DND-41 (cell line): ENCODE measurements at regions not wholly inside any gene's neighbourhood (a gene's known extent, or its start where the extent isn't known, plus 50 kb on each side); places are given as distances from the start of the nearest gene placed in this dataset.
A peak's percentile ranks its signal among the peaks of the same experiment; 100 is the strongest.

Experiments
- ATAC-seq: fragments of 200-7000 bp; cut with Tn5 transposase; 3 replicates; pipeline ENCODE4 v1.9.1; 2021; ENCODE audit warnings: low read depth; ENCODE audit not compliant: insufficient read depth
- DNase-seq: peaks from one replicate; pipeline ENCODE4 v3.0.0-alpha.2; 2020
- H2AFZ ChIP-seq: 2 replicates; pipeline ENCODE4 v1.6.0; 2012; ENCODE audit warnings: low read depth, low read length
- H3K27ac ChIP-seq: 2 replicates; pipeline ENCODE4 v1.5.1; 2012; ENCODE audit warnings: low read length, inconsistent platforms
- H3K27me3 ChIP-seq: fragments of 200-600 bp; sonication (generic); 2 replicates; pipeline ENCODE4 v1.6.0; 2012; ENCODE audit warnings: low read length, mild to moderate bottlenecking, inconsistent platforms; ENCODE audit not compliant: insufficient read depth, poor library complexity
- H3K36me3 ChIP-seq: 2 replicates; pipeline ENCODE4 v1.5.1; 2012; ENCODE audit warnings: low read length, inconsistent platforms; ENCODE audit not compliant: insufficient read depth
- H3K4me1 ChIP-seq: 2 replicates; pipeline ENCODE4 v1.5.1; 2012; ENCODE audit warnings: mild to moderate bottlenecking, low read length; ENCODE audit not compliant: insufficient read depth
- H3K4me2 ChIP-seq: 2 replicates; pipeline ENCODE4 v1.6.0; 2012; ENCODE audit warnings: mild to moderate bottlenecking, moderate library complexity, low read length, inconsistent platforms; ENCODE audit not compliant: insufficient read depth
- H3K4me3 ChIP-seq, 2 experiments: fragments of 200-600 bp in 1 of 2; shearing (Covaris generic) in 1 of 2; 2 replicates each; pipeline ENCODE4 v1.5.1; 2012 to 2016; ENCODE audit warnings: inconsistent platforms in 2 of 2, low read length in 2 of 2, mild to moderate bottlenecking in 2 of 2, low read depth in 1 of 2, moderate library complexity in 1 of 2
- H3K79me2 ChIP-seq: 2 replicates; pipeline ENCODE4 v1.6.0; 2012; ENCODE audit warnings: low read length, inconsistent platforms; ENCODE audit not compliant: insufficient read depth
- H3K9ac ChIP-seq: 2 replicates; pipeline ENCODE4 v1.6.0; 2012; ENCODE audit warnings: low read depth, mild to moderate bottlenecking, inconsistent platforms, low read length, moderate library complexity
- H3K9me3 ChIP-seq: 2 replicates; pipeline ENCODE4 v1.5.1; 2012; ENCODE audit warnings: low read length, moderate library complexity, mild to moderate bottlenecking, inconsistent platforms; ENCODE audit not compliant: insufficient read depth, severe bottlenecking
- H4K20me1 ChIP-seq: 2 replicates; pipeline ENCODE4 v1.6.0; 2012; ENCODE audit warnings: low read length; ENCODE audit not compliant: insufficient read depth
- CTCF ChIP-seq: IDR thresholded peaks from 2 replicates; pipeline ENCODE4 v1.5.1; 2012; ENCODE audit warnings: borderline replicate concordance, low read length, moderate library complexity, mild to moderate bottlenecking; ENCODE audit not compliant: poor library complexity, severe bottlenecking; ENCODE audit errors: extremely low read depth
- EZH2 ChIP-seq: IDR thresholded peaks from 3 replicates; pipeline ENCODE4 v1.6.1; 2012; ENCODE audit warnings: borderline replicate concordance, low read depth, mild to moderate bottlenecking, moderate library complexity, low read length, inconsistent platforms; ENCODE audit not compliant: severe bottlenecking

DNA sequence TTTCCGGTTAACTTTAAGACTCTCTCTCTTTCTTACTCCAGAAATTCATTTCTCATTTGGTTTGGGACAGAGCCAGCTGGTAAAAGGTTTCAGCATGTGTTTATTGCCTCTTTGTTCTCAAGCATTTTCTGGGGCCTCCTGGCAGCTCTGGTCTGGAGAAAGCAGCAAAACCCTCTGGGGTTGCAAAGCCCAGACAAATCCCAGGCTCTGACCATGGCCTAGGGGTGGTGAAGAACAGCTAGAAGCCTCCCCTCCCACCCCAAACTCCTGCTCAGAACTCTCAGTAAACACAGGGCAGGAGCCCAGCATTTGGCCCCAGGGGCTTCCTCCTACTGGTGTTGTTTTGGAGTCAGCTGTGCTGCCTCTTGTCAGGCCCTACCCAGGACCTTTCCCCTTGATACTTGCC is 124.2 kb upstream of the SERP2 start:
- DNase-seq: no peak
- no peaks in the 10 kb centered on the region for H4K20me1 ChIP-seq
- no peak overlapping the region for H3K27ac ChIP-seq
- no peak for TF ChIP-seq EZH2
- TF ChIP-seq CTCF: no peak
- H3K9ac ChIP-seq: no peak overlapping the region
- H3K4me1 ChIP-seq: peaks cover 13% of the 10 kb centered on the region
- no peaks in the 10 kb centered on the region for H3K79me2 ChIP-seq
- H3K4me3 ChIP-seq: no peak overlapping the region
- no peaks in the 10 kb centered on the region for H3K9me3 ChIP-seq
- peak overlapping the region; percentile 46; the same call in 1 of the 2 replicates for H2AFZ ChIP-seq
- no peak for ATAC-seq
- H3K36me3 ChIP-seq: no peaks in the 10 kb centered on the region
- no peaks in the 10 kb centered on the region for H3K27me3 ChIP-seq
- H3K4me2 ChIP-seq: no peak overlapping the region

- H3K4me2 ChIP-seq: no peak overlapping the region
- H3K9me3 ChIP-seq: no peaks in the 10 kb centered on the region
- no peaks in the 10 kb centered on the region for H3K36me3 ChIP-seq
- no peaks in the 10 kb centered on the region for H3K4me1 ChIP-seq
- TF ChIP-seq EZH2 (no peak), CTCF (no peak)
- H3K27ac ChIP-seq: no peak overlapping the region
- no peaks in the 10 kb centered on the region for H4K20me1 ChIP-seq
- no peak for ATAC-seq
- H3K4me3 ChIP-seq: no peak overlapping the region
- H2AFZ ChIP-seq: no peak overlapping the region
- DNase-seq: no peak
- H3K27me3 ChIP-seq: no peaks in the 10 kb centered on the region
- H3K79me2 ChIP-seq: no peaks in the 10 kb centered on the region
- H3K9ac ChIP-seq: no peak overlapping the region
Observed at GRCh38 chr13:44252938-44253337, 120.7 kb upstream of the SERP2 start.

GRCh38 chr13:44255771-44256364 is 117.8 kb upstream of the SERP2 start:
- Histone ChIP-seq H3K4me2 (no peak overlapping the region), H3K9ac (no peak overlapping the region), H3K36me3 (no peaks in the 10 kb centered on the region), H3K79me2 (no peaks in the 10 kb centered on the region), H4K20me1 (no peaks in the 10 kb centered on the region), H3K27ac (no peak overlapping the region), H2AFZ (no peak overlapping the region), H3K9me3 (no peaks in the 10 kb centered on the region), H3K4me1 (peaks cover 20% of the 10 kb centered on the region), H3K4me3 (no peak overlapping the region), H3K27me3 (no peaks in the 10 kb centered on the region)
- DNase-seq (no peak), ATAC-seq (no peak)
- TF ChIP-seq CTCF (no peak), EZH2 (no peak)
